HG02973 (cell line): ENCODE measurements at regions not wholly inside any gene's neighbourhood (a gene's known extent, or its start where the extent isn't known, plus 50 kb on each side); places are given as distances from the start of the nearest gene placed in this dataset.

Experiments used
- ATAC-seq: cut with Tn5 transposase; IDR thresholded peaks from one replicate; pipeline ENCODE4 v1.9.1; 2021; ENCODE audit warnings: moderate library complexity; ENCODE audit not compliant: unreplicated experiment

GRCh38 chr14:65928995-65929394 lies 516.5 kb downstream of the FUT8 start:
- no peak for ATAC-seq

- ATAC-seq, result no peak
These were observed 521.0 kb downstream of the FUT8 start for GRCh38 chr14:65933400-65934069.

- ATAC-seq, result no peak
These were observed 521.5 kb downstream of the FUT8 start for GRCh38 chr14:65934070-65934435.

- no peak for ATAC-seq
These were observed 523.9 kb downstream of the FUT8 start for GRCh38 chr14:65936342-65936975.

- no peak for ATAC-seq
These were observed 524.8 kb downstream of the FUT8 start for GRCh38 chr14:65937079-65937959.

GRCh38 chr14:65937960-65938316 lies 525.4 kb downstream of the FUT8 start:
- no peak for ATAC-seq

GRCh38 chr14:65938738-65939137 lies 526.2 kb downstream of the FUT8 start:
- ATAC-seq, result no peak

GRCh38 chr14:65939184-65939583 lies 526.7 kb downstream of the FUT8 start:
- ATAC-seq, result no peak

- ATAC-seq, result no peak
These were observed 527.7 kb downstream of the FUT8 start for GRCh38 chr14:65940056-65940735.

GRCh38 chr14:65941091-65941490 lies 528.6 kb downstream of the FUT8 start:
- ATAC-seq, result no peak

- no peak for ATAC-seq
These were observed 530.6 kb downstream of the FUT8 start for GRCh38 chr14:65943150-65943549.

GRCh38 chr14:65943916-65944410 lies 531.4 kb downstream of the FUT8 start:
- ATAC-seq, result no peak

- ATAC-seq, result no peak
These were observed 532.8 kb downstream of the FUT8 start for GRCh38 chr14:65945327-65945726.

- ATAC-seq, result no peak
These were observed 534.0 kb downstream of the FUT8 start for GRCh38 chr14:65946494-65946893.

- no peak for ATAC-seq
These were observed 535.8 kb downstream of the FUT8 start for GRCh38 chr14:65948302-65948701.

- no peak for ATAC-seq
These were observed 536.3 kb upstream of the CCDC196 start for GRCh38 chr14:65949711-65950516.

- no peak for ATAC-seq
These were observed 531.2 kb upstream of the CCDC196 start for GRCh38 chr14:65954942-65955341.

- ATAC-seq, result no peak
These were observed 528.5 kb upstream of the CCDC196 start for GRCh38 chr14:65957631-65958205.

GRCh38 chr14:65958664-65959562 lies 527.3 kb upstream of the CCDC196 start:
- ATAC-seq, result no peak
